Heart left ventricle (tissue), 16 donors: ENCODE measurements at regions not wholly inside any gene's neighbourhood (a gene's known extent, or its start where the extent isn't known, plus 50 kb on each side); places are given as distances from the start of the nearest gene placed in this dataset.
"Not testable (repeated sequence)": the region's sequence is repeated elsewhere in the genome, so short reads cannot be mapped to it uniquely, and the experiment has no call there.

Source experiments
- ATAC-seq, 4 donors: fragments of 200-7000 bp; cut with Tn5 transposase; one replicate each; pipeline ENCODE4 v1.9.1; 2020 to 2022; ENCODE audit warnings: moderate library complexity in 4 of 4, mild to moderate bottlenecking in 3 of 4, moderate number of reproducible peaks in 1 of 4
- DNase-seq, 5 donors: peaks; one replicate each; pipeline ENCODE4 v3.0.0-alpha.2; 2020
- H3K27ac ChIP-seq, 12 donors: fragments of 200-600 bp; sonication (generic) in 4 of 12; one replicate each; pipeline versions ENCODE4 v1.5.0 to v1.8.0; 2016 to 2022; ENCODE audit warnings: mild to moderate bottlenecking in 2 of 12
- H3K27me3 ChIP-seq, 9 donors: fragments of 200-600 bp; sonication (generic) in 2 of 9; one replicate each; pipeline versions ENCODE4 v1.5.1 to v1.8.0; 2016 to 2022; ENCODE audit warnings: mild to moderate bottlenecking in 3 of 9
- H3K36me3 ChIP-seq, 9 donors: fragments of 200-600 bp; sonication (generic) in 2 of 9; one replicate each; pipeline versions ENCODE4 v1.5.0 to v1.8.0; 2018 to 2022; ENCODE audit warnings: mild to moderate bottlenecking in 2 of 9
- H3K4me1 ChIP-seq, 12 donors: fragments of 200-600 bp; sonication (generic) in 4 of 12; one replicate each; pipeline versions ENCODE4 v1.5.0 to v1.8.0; 2016 to 2022; ENCODE audit warnings: mild to moderate bottlenecking in 3 of 12
- H3K4me3 ChIP-seq, 12 donors: fragments of 200-600 bp; sonication (generic) in 4 of 12; one replicate each; pipeline versions ENCODE4 v1.5.0 to v1.8.0; 2017 to 2022; ENCODE audit warnings: mild to moderate bottlenecking in 9 of 12, moderate library complexity in 4 of 12
- H3K9me3 ChIP-seq, 12 donors: fragments of 200-600 bp; sonication (generic) in 4 of 12; one replicate each; pipeline versions ENCODE4 v1.5.0 to v1.8.0; 2016 to 2022; ENCODE audit warnings: mild to moderate bottlenecking in 1 of 12
- CTCF ChIP-seq, 12 donors: fragments of 200-600 bp; sonication (generic) in 4 of 12; IDR thresholded peaks; one replicate each; pipeline versions ENCODE4 v1.5.0 to v1.8.0; 2018 to 2022; ENCODE audit warnings: antibody characterized with exemption in 12 of 12, mild to moderate bottlenecking in 5 of 12
- POLR2A ChIP-seq, 2 donors: fragments of 450-650 bp; IDR thresholded peaks; one replicate each; pipeline ENCODE4 v1.6.1; 2017; ENCODE audit warnings: antibody characterized with exemption in 2 of 2, mild to moderate bottlenecking in 2 of 2, moderate library complexity in 2 of 2
- WGBS, 4 donors: extraction: QIAGEN DNeasy Blood & Tissue Kit in 2 of 4; methylation state at CpG; one replicate each; pipeline versions ENCODE4 v1.1.5 to v1.1.7; 2013 to 2018; 5-methylcytosine and 5-hydroxymethylcytosine counted together
- intact Hi-C, 10 donors: fragments of 100-400 bp; cut with DNase I; formaldehyde crosslinking; loops; one replicate each; pipeline versions ENCODE4 v1.11.1 to v1.14.2; 2022
- donor health status: ischemic (EF 13 %, LVEDD 7.1; RV severe dilation, severe dysfunction).
- donor health status: healthy with polysubstance abuse.
- donor health status: DM: no; HTN: yes; CAD: no.
- donor health status: DM: no; HTN: no; CAD: no.
- donor health status: ischemic (EF 25% LVEDD 6.9; RV normal size, moderate dysfunction).
- donor health status: ischemic (EF 25% LVEDD 5.7; RV mildly dilated, moderate dysfunction).
- donor health status: healthy.
- donor health status: DM: yes; HTN: yes; CAD: no.
- donor health status: ischemic (EF 35%, LVEDD 5.7; RV mildly dilated, moderate dysfunction).
- donor health status: nonischemic (EF 11% LVEDD 7.7; RV severe dilation, severe dysfunction).
- donor health status: DM: yes; HTN: yes; CAD: no.
- donor health status: PGD.
- donor health status: ischemic (EF 29% LVEDD 5.4; RV normal size, mild dysfunction).
- donor health status: nonischemic (EF 23%, LVEDD 6.1; RV moderate dilation, normal function).

DNA sequence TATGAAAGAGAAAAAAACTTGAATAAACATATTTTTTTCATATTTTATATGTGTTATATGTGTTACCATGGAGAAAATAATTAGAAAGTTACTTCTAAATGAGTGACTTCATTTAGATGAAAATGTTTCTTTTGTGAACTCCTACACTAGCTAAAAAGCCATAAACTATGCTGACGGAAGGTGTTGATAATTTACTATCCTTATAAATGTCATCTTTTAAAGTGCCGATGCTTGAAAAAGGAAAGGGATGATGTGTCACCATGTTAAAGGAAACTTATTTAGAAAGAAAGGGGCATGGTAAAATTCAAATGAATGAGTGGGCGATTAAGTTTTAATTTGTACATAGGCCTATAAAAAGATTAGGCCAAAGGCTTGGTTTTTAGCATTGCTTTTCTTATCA, 133.8 kb downstream of the SPRY1 start:
- Histone ChIP-seq H3K36me3 (no peaks in the 10 kb centered on the region), H3K27me3 (no peaks in the 10 kb centered on the region), H3K4me1 (no peaks in the 10 kb centered on the region), H3K27ac (no peak overlapping the region), H3K9me3 (peaks cover 0 to 13% (median 6%) of the 10 kb centered on the region in 12 donors), H3K4me3 (no peak overlapping the region)
- no peak for DNase-seq
- ATAC-seq: no peak
- intact Hi-C loops: no loop called here
- no peak for TF ChIP-seq CTCF (IDR thresholded peaks at IDR 0.05)
- 94 to 95% (median 95%) methylated on average over 3 of the region's 3 CpGs for WGBS, 4 donors

DNA sequence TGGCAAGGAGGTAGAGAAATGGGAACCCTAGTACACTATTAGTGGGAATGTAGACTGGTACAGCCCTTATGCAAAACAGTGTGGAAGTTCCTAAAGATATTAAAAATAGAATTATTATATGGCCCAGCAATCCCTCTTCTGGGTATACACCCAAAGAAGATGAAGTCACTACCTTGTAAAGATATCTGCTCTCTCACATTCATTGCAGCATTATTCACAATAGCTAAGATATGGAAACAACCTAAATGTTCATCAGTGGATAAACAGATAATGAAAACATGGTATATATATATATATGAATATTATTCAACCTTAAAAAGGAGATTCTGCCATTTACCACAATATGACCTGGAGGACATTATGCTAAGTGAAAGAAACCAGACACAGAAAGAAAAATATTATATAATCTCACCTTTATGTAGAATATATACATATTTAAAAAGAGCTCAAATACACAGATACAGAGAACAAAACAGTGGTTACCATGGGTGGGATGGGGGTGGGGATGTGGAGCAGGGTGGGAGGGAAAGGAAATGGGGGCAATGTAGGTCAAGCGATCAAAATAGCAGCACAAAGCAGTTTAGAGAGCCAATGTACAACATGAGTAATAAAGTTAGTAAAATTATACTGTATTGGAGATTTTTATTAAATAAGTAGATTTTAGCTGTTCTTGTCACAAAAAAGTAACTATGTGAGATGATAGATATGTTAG, 138.6 kb downstream of the SPRY1 start:
- Histone ChIP-seq H3K4me3 (no peak overlapping the region), H3K4me1 (no peaks in the 10 kb centered on the region), H3K27ac (no peak overlapping the region), H3K27me3 (no peaks in the 10 kb centered on the region), H3K9me3 (peaks cover 0 to 13% (median 6%) of the 10 kb centered on the region in 12 donors), H3K36me3 (no peaks in the 10 kb centered on the region)
- 57 to 77% (median 68%) methylated on average over 1 of the region's 1 CpG for WGBS, 4 donors
- no peak for ATAC-seq
- TF ChIP-seq CTCF (IDR thresholded peaks at IDR 0.05) (no peak), POLR2A (IDR thresholded peaks at IDR 0.05) (no peak)
- no peak for DNase-seq
- intact Hi-C loops: no loop called here

GRCh38 chr4:123536225-123536624, 139.6 kb downstream of the SPRY1 start:
- ATAC-seq: no peak
- peaks cover 0 to 13% (median 6%) of the 10 kb centered on the region in 12 donors for H3K9me3 ChIP-seq
- 78 to 88% (median 86%) methylated on average over 6 of the region's 6 CpGs for WGBS, 4 donors

GRCh38 chr4:123537906-123538402, 141.4 kb downstream of the SPRY1 start:
- not testable (repeated sequence) for H3K27me3 ChIP-seq, ATAC-seq
- WGBS, 4 donors: 94 to 99% (median 98%) methylated on average over 25 to 39 of the region's 39 CpGs

More at GRCh38 chr4:123536225-123536624, 139.6 kb downstream of the SPRY1 start:
- no peak for TF ChIP-seq CTCF (IDR thresholded peaks at IDR 0.05)
- TF ChIP-seq POLR2A (IDR thresholded peaks at IDR 0.05): no peak
- Histone ChIP-seq H3K36me3 (no peaks in the 10 kb centered on the region), H3K27me3 (no peaks in the 10 kb centered on the region), H3K4me3 (no peak overlapping the region), H3K27ac (no peak overlapping the region), H3K4me1 (no peaks in the 10 kb centered on the region)
- intact Hi-C loops: no loop called here
- DNase-seq: no peak

More at GRCh38 chr4:123537906-123538402, 141.4 kb downstream of the SPRY1 start:
- DNase-seq, H3K36me3 ChIP-seq, H3K4me3 ChIP-seq, intact Hi-C loops, H3K4me1 ChIP-seq, H3K27ac ChIP-seq: not testable (repeated sequence)
- H3K9me3 ChIP-seq: peaks cover 0 to 13% (median 6%) of the 10 kb centered on the region in 12 donors
